HEK293 (cell line): ENCODE measurements at regions not wholly inside any gene's neighbourhood (a gene's known extent, or its start where the extent isn't known, plus 50 kb on each side); places are given as distances from the start of the nearest gene placed in this dataset.

Source experiments
- GLIS2 ChIP-seq: fragments of 450-650 bp; formaldehyde crosslinking; IDR thresholded peaks from 2 replicates; pipeline ENCODE4 v1.5.1; 2016; ENCODE audit warnings: missing biosample characterization, missing genetic modification characterization
- REST ChIP-seq: fragments of 450-650 bp; formaldehyde crosslinking; IDR thresholded peaks from 2 replicates; pipeline ENCODE4 v1.5.1; 2016; ENCODE audit warnings: missing biosample characterization, missing genetic modification characterization
- SCRT2 ChIP-seq: fragments of 450-650 bp; formaldehyde crosslinking; IDR thresholded peaks from 2 replicates; pipeline ENCODE4 v1.5.1; 2016; ENCODE audit warnings: missing biosample characterization, missing genetic modification characterization
- TSHZ1 ChIP-seq: fragments of 450-650 bp; formaldehyde crosslinking; IDR thresholded peaks from 2 replicates; pipeline ENCODE4 v1.5.1; 2016; ENCODE audit warnings: missing biosample characterization, missing genetic modification characterization, borderline replicate concordance
- ZBTB10 ChIP-seq: fragments of 450-650 bp; formaldehyde crosslinking; IDR thresholded peaks from 2 replicates; pipeline ENCODE4 v1.5.1; 2016; ENCODE audit warnings: missing biosample characterization, missing genetic modification characterization
- ZBTB20 ChIP-seq: fragments of 450-650 bp; formaldehyde crosslinking; IDR thresholded peaks from 2 replicates; pipeline ENCODE4 v1.5.1; 2016; ENCODE audit warnings: missing biosample characterization, missing genetic modification characterization
- ZFP37 ChIP-seq: fragments of 450-650 bp; formaldehyde crosslinking; IDR thresholded peaks from 2 replicates; pipeline ENCODE4 v1.5.1; 2016; ENCODE audit warnings: missing biosample characterization, missing genetic modification characterization
- ZNF10 ChIP-seq: fragments of 450-650 bp; formaldehyde crosslinking; IDR thresholded peaks from 2 replicates; pipeline ENCODE4 v1.5.1; 2017; ENCODE audit warnings: missing biosample characterization, missing genetic modification characterization
- ZNF112 ChIP-seq: fragments of 450-650 bp; formaldehyde crosslinking; IDR thresholded peaks from 2 replicates; pipeline ENCODE4 v1.5.0; 2017; ENCODE audit warnings: missing biosample characterization, missing genetic modification characterization
- ZNF140 ChIP-seq: fragments of 450-650 bp; formaldehyde crosslinking; IDR thresholded peaks from 2 replicates; pipeline ENCODE4 v1.5.1; 2016; ENCODE audit warnings: missing biosample characterization, missing genetic modification characterization
- ZNF146 ChIP-seq: fragments of 450-650 bp; formaldehyde crosslinking; IDR thresholded peaks from 2 replicates; pipeline ENCODE4 v1.5.1; 2016; ENCODE audit warnings: missing biosample characterization, missing genetic modification characterization
- ZNF175 ChIP-seq: fragments of 450-650 bp; formaldehyde crosslinking; IDR thresholded peaks from 2 replicates; pipeline ENCODE4 v1.5.1; 2016; ENCODE audit warnings: missing biosample characterization, missing genetic modification characterization
- ZNF18 ChIP-seq: fragments of 450-650 bp; formaldehyde crosslinking; IDR thresholded peaks from 2 replicates; pipeline ENCODE4 v1.5.1; 2016; ENCODE audit warnings: missing biosample characterization, missing genetic modification characterization
- ZNF292 ChIP-seq: fragments of 450-650 bp; formaldehyde crosslinking; IDR thresholded peaks from 2 replicates; pipeline ENCODE4 v1.5.1; 2016; ENCODE audit warnings: low read depth, missing biosample characterization, missing genetic modification characterization, borderline replicate concordance
- ZNF302 ChIP-seq: fragments of 450-650 bp; formaldehyde crosslinking; IDR thresholded peaks from 2 replicates; pipeline ENCODE4 v1.5.1; 2016; ENCODE audit warnings: missing biosample characterization, missing genetic modification characterization, low read depth
- ZNF426 ChIP-seq: fragments of 450-650 bp; formaldehyde crosslinking; IDR thresholded peaks from 2 replicates; pipeline ENCODE4 v1.5.1; 2017; ENCODE audit warnings: missing biosample characterization, missing genetic modification characterization, mild to moderate bottlenecking, inconsistent platforms, moderate library complexity
- ZNF433 ChIP-seq: fragments of 450-650 bp; formaldehyde crosslinking; IDR thresholded peaks from 2 replicates; pipeline ENCODE4 v1.5.1; 2016; ENCODE audit warnings: missing biosample characterization, missing genetic modification characterization, low read depth
- ZNF514 ChIP-seq: fragments of 450-650 bp; formaldehyde crosslinking; IDR thresholded peaks from 2 replicates; pipeline ENCODE4 v1.5.1; 2016; ENCODE audit warnings: missing biosample characterization, missing genetic modification characterization
- ZNF549 ChIP-seq: fragments of 450-650 bp; IDR thresholded peaks from 2 replicates; pipeline ENCODE4 v1.5.1; 2018; ENCODE audit warnings: missing biosample characterization, missing genetic modification characterization, mild to moderate bottlenecking, inconsistent platforms, moderate library complexity
- ZNF791 ChIP-seq: fragments of 450-650 bp; formaldehyde crosslinking; IDR thresholded peaks from 2 replicates; pipeline ENCODE4 v1.5.1; 2016; ENCODE audit warnings: missing biosample characterization, missing genetic modification characterization
- ZNF830 ChIP-seq: fragments of 450-650 bp; IDR thresholded peaks from 2 replicates; pipeline ENCODE4 v1.5.0; 2018; ENCODE audit warnings: missing biosample characterization, missing genetic modification characterization, low read depth, mild to moderate bottlenecking, moderate library complexity
- ZXDB ChIP-seq: fragments of 450-650 bp; formaldehyde crosslinking; IDR thresholded peaks from 2 replicates; pipeline ENCODE4 v1.5.1; 2016; ENCODE audit warnings: missing biosample characterization, missing genetic modification characterization
- TF ChIP-seq, protein P1 (sequence below): fragments of 450-650 bp; formaldehyde crosslinking; conservative IDR thresholded peaks from 2 replicates; pipeline ENCODE4 v1.5.1; 2016; ENCODE audit warnings: low read depth, missing biosample characterization, missing genetic modification characterization

DNA sequence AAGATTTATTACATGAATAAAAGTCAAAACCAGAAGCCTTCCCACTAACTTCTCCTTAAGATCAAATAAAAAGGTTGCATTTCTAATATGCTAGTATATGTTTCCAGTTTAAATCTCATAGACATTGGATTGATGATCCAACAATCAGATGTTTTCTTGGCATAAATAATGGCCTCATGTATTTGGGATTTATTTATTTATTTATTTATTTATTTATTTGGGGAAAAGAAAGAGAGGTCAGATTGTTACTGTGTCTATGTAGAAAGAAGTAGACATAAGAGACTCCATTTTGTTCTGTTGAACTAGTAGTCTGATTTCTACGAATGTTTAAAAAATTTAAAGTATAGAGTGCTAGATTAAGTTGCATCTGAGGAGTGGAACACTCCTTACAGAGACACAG lies 422.4 kb downstream of the ADGRL2 start (continued):
- TF ChIP-seq REST (tag by site-specific recombination) (peak; percentile 56; the same call in 1 of the 2 replicates), ZNF433 (peak; percentile 86), ZFP37 (tag by site-specific recombination) (no peak), ZNF18 (tag by site-specific recombination) (no peak), SCRT2 (tag by site-specific recombination) (no peak), ZXDB (tag by site-specific recombination) (peak; percentile 33; the same call in 1 of the 2 replicates), ZNF426 (peak; percentile 81), TSHZ1 (tag by site-specific recombination) (no peak), ZNF10 (tag by site-specific recombination) (no peak), ZNF302 (tag by site-specific recombination) (no peak), ZNF140 (tag by site-specific recombination) (peak; percentile 89), ZNF514 (no peak), ZNF146 (tag by site-specific recombination) (no peak), ZBTB10 (tag by site-specific recombination) (no peak), ZNF292 (tag by site-specific recombination) (peak; percentile 22; the same call in 1 of the 2 replicates), ZNF112 (no peak), ZBTB20 (tag by site-specific recombination) (no peak), ZNF830 (tag by site-specific recombination) (no peak), ZNF549 (tag by site-specific recombination) (no peak), GLIS2 (no peak), ZNF175 (tag by site-specific recombination) (no peak), ZNF791 (no peak)
- TF ChIP-seq, protein P1, sequence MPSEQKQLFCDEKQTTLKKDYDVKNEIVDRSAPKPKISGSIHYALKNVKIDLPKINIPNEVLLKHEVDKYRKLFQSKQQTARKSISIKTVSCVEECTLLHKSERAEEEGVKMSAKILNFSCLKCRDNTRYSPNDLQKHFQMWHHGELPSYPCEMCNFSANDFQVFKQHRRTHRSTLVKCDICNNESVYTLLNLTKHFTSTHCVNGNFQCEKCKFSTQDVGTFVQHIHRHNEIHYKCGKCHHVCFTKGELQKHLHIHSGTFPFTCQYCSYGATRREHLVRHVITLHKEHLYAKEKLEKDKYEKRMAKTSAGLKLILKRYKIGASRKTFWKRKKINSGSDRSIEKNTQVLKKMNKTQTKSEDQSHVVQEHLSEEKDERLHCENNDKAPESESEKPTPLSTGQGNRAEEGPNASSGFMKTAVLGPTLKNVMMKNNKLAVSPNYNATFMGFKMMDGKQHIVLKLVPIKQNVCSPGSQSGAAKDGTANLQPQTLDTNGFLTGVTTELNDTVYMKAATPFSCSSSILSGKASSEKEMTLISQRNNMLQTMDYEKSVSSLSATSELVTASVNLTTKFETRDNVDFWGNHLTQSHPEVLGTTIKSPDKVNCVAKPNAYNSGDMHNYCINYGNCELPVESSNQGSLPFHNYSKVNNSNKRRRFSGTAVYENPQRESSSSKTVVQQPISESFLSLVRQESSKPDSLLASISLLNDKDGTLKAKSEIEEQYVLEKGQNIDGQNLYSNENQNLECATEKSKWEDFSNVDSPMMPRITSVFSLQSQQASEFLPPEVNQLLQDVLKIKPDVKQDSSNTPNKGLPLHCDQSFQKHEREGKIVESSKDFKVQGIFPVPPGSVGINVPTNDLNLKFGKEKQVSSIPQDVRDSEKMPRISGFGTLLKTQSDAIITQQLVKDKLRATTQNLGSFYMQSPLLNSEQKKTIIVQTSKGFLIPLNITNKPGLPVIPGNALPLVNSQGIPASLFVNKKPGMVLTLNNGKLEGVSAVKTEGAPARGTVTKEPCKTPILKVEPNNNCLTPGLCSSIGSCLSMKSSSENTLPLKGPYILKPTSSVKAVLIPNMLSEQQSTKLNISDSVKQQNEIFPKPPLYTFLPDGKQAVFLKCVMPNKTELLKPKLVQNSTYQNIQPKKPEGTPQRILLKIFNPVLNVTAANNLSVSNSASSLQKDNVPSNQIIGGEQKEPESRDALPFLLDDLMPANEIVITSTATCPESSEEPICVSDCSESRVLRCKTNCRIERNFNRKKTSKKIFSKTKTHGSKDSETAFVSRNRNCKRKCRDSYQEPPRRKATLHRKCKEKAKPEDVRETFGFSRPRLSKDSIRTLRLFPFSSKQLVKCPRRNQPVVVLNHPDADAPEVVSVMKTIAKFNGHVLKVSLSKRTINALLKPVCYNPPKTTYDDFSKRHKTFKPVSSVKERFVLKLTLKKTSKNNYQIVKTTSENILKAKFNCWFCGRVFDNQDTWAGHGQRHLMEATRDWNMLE, result peak; percentile 80; the same call in 1 of the 2 replicates
